Body of pancreas (tissue), 4 donors: ENCODE measurements at regions not wholly inside any gene's neighbourhood (a gene's known extent, or its start where the extent isn't known, plus 50 kb on each side); places are given as distances from the start of the nearest gene placed in this dataset.

Source experiments
- CTCF ChIP-seq, 7 experiments: fragments of 450-650 bp in 4 of 7; fragments of 200-600 bp in 3 of 7; sonication (generic) in 3 of 7; IDR thresholded peaks; one replicate each; pipeline ENCODE4 v1.5.1; 2016 to 2019; ENCODE audit warnings: antibody characterized with exemption in 7 of 7
- POLR2A ChIP-seq, 3 donors: fragments of 450-650 bp; IDR thresholded peaks; one replicate each; pipeline ENCODE4 v1.6.1; 2016; ENCODE audit warnings: antibody characterized with exemption in 3 of 3, mild to moderate bottlenecking in 2 of 3

DNA sequence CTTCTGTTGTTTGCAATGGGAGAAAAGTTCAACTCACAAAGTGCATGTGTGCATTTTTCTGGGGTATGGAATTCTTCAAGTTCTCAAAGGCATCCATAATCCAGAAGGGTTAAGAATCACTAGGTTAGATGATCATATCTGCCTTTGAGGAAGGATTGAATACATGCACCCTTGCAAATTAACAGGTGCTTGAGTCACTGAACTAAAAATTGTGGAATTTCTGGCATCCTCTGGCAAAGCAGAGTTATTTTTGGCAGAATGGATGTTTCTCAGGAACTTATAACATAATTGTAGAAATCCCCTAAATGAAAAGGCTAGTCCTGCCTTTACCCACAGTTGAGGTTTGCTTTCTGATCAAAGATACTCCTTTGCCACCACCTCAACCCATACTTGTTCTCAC lies 136.5 kb upstream of the DYRK2 start:
- TF ChIP-seq CTCF (IDR thresholded peaks at IDR 0.05) (no peak), POLR2A (IDR thresholded peaks at IDR 0.05) (no peak)
